GM21529 (cell line): ENCODE measurements at regions not wholly inside any gene's neighbourhood (a gene's known extent, or its start where the extent isn't known, plus 50 kb on each side); places are given as distances from the start of the nearest gene placed in this dataset.
A peak's percentile ranks its signal among the peaks of the same experiment; 100 is the strongest.

Experiments
- ATAC-seq: cut with Tn5 transposase; IDR thresholded peaks from one replicate; pipeline ENCODE4 v1.9.1; 2021; ENCODE audit not compliant: unreplicated experiment

- ATAC-seq: no peak
Measured at GRCh38 chr5:68379275-68380036, 163.9 kb downstream of the PIK3R1 start.

- ATAC-seq: no peak
Measured at GRCh38 chr5:68380078-68380477, 164.5 kb downstream of the PIK3R1 start.

GRCh38 chr5:68381060-68381459 is 165.5 kb downstream of the PIK3R1 start:
- ATAC-seq: no peak

GRCh38 chr5:68381909-68382308 is 166.4 kb downstream of the PIK3R1 start:
- ATAC-seq: no peak

GRCh38 chr5:68382640-68383039 is 167.1 kb downstream of the PIK3R1 start:
- no peak for ATAC-seq

GRCh38 chr5:68383888-68384310 is 168.3 kb downstream of the PIK3R1 start:
- ATAC-seq: no peak

GRCh38 chr5:68384936-68385594 is 169.5 kb downstream of the PIK3R1 start:
- no peak for ATAC-seq

GRCh38 chr5:68385936-68386335 is 170.4 kb downstream of the PIK3R1 start:
- no peak for ATAC-seq

GRCh38 chr5:68387074-68387796 is 171.7 kb downstream of the PIK3R1 start:
- no peak for ATAC-seq

- no peak for ATAC-seq
Measured at GRCh38 chr5:68389618-68390017, 174.1 kb downstream of the PIK3R1 start.

GRCh38 chr5:68392617-68393016 is 177.1 kb downstream of the PIK3R1 start:
- no peak for ATAC-seq

GRCh38 chr5:68395302-68395701 is 179.7 kb downstream of the PIK3R1 start:
- no peak for ATAC-seq

GRCh38 chr5:68395926-68396511 is 180.5 kb downstream of the PIK3R1 start:
- no peak for ATAC-seq

GRCh38 chr5:68396722-68397121 is 181.2 kb downstream of the PIK3R1 start:
- no peak for ATAC-seq

GRCh38 chr5:68398146-68398812 is 182.7 kb downstream of the PIK3R1 start:
- no peak for ATAC-seq

- ATAC-seq: no peak
Measured at GRCh38 chr5:68403301-68403700, 187.7 kb downstream of the PIK3R1 start.

- no peak for ATAC-seq
Measured at GRCh38 chr5:68404246-68404645, 188.7 kb downstream of the PIK3R1 start.

GRCh38 chr5:68405026-68405684 is 189.6 kb downstream of the PIK3R1 start:
- no peak for ATAC-seq

GRCh38 chr5:68405784-68406743 is 190.5 kb downstream of the PIK3R1 start:
- peak; percentile 17 for ATAC-seq
